HG02885 (cell line): ENCODE measurements at regions not wholly inside any gene's neighbourhood (a gene's known extent, or its start where the extent isn't known, plus 50 kb on each side); places are given as distances from the start of the nearest gene placed in this dataset.

Experiments
- ATAC-seq: cut with Tn5 transposase; IDR thresholded peaks from one replicate; pipeline ENCODE4 v1.9.1; 2021; ENCODE audit warnings: mild to moderate bottlenecking; ENCODE audit not compliant: unreplicated experiment, poor library complexity

DNA sequence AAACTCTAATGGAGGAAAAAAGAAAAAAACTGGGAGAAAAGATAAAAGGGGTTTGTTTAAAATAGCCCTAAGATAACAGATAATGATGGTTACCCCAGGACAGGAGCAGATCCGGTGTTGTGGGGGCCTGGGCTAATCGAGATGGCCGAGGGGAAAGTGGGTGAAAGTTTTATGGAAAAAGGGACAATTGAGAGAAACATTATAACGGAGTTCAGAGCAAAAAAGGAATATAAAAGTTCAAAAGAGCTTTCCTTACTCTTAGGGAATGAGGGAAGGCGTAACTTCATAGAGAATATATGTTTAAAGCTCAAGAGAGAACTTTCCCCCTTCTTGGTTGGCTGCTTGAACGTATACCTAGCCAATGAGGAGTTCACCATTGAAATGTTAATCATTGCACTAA, 131.4 kb downstream of the BAMBI start:
- no peak for ATAC-seq

DNA sequence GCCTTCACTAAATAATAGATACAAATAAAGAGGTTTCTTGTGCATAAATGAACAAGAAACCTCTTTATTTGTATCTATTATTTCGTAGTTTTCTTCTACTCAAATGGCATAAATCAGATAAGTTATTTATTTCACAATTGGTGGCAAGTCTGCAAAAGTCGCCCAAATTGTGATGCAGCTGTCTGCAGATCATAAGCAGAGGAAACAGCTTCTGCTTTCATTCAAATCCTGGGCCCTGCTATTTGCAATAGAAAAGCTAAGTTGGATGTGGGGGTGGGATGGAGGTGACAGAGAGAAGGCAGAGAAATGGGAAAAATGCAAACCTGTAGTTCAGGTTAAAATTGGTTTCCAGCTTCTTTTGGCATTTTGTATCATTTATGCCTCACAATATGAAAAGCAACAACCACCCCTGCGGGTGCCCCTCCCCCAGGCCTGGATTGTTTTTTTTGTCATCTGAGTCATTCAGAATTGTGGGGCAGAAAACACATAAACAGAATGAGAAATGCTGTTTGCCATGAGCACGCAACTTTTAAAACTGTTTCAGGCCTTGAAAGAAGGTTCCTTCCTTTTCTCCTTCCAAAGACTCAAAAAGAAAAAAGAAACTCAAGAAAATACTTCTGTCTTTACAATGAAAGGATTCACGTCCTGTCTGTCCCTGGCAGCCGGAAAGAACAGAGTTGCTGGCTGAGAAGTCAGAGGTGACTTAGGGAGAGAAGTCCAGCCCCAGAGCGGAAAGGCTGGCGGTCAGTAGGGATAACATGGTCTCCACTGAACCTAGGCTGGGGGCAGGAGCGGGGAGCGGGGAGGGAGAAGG, 132.9 kb downstream of the BAMBI start:
- ATAC-seq = no peak

DNA sequence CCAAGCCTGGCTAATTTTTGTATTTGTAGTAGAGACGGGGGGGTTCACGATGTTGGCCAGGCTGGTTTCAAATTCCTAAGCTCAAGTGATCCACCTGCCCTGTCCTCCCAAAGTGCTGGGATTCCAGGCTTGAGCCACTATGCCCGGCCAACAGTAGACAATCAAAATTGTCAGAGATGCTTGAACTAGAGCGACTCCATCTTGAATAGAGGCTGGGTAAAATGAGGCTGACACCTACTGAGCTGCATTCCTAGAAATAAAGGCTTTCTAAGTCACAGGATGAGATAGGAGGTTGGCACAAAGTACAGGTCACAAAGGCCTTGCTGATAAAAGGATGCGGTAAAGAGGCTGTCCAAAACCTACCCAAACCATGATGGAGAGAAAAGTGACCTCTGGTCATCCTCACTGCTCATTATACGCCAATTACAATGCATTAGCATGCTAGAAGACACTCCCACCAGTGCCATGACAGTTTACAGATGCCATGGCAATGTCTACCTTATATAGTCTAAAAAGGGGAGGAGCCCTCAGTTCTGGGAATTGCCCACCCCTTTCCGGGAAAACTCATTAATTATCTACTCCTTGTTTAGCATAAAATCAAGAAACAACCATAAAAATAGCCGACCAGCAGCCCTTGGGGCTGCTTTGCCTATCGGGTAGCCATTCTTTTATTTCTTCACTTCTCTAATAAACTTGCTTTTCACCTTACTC, 134.5 kb downstream of the BAMBI start:
- no peak for ATAC-seq

- ATAC-seq = no peak
These were observed 135.4 kb downstream of the BAMBI start for GRCh38 chr10:28812384-28813372.

- ATAC-seq = no peak
These were observed 138.4 kb downstream of the BAMBI start for GRCh38 chr10:28815681-28816080.

DNA sequence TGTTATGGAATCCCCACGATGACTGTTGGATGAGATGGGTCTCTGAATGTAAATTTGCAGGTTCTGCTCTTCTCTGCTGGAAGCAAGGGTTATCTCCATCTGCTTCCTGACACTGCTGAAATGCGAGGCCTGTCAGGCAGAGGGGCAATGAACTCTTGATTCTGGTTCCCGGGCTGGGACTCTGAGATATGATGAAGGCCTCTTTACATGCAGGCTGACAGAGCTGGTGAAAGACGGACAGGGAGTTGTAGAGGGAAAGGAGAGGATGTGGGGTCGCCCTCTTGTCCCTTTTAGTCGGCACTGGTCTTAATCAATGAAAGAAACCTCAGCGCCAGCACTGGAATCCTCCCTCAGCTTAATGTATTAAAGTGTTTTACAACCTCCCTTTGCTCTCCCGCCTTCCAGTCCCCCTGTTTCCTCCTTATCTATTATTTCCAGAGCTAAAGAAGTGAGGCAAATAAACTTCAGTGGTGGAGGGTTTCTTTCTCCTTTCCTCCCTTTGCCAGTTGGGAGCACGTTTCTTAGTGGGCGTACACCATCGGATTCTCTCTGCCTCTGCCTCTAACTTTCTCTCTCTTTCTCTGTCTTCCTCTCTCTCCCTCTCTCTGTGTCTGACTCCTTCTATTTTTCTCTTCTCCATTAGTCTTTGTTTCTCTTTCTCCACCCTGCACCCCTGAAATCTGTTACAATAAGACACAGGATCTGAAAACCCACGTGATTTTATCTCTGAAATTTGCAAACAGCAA, 145.6 kb downstream of the BAMBI start:
- no peak for ATAC-seq

DNA sequence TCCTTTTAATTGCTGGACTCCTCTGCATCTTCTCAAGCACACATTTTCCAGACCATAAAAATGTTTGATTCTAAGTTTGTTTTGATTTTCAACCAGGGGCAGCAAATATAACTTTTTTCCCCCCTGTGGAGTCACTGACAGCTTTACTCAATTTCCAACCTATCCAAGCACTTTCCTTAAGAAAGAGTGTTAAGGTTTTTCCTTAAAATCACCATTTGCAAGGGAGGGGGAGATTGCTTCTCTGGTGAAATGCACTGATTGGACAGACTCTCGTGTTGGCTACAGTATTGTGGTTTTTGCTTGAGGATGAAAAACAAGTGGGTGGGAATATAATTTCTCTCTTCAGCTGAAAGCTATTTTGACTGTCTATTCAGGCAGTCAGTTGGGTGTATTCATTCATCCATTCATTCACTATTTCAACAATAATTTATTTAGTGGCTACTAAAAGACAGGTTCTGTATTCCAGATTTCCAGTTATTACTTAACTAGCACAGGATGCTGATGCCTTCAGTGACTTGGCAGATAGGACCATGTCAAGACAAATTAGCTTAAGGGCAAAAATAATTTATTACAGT, 146.3 kb downstream of the BAMBI start:
- ATAC-seq = no peak

GRCh38 chr10:28833313-28833712, 156.0 kb downstream of the BAMBI start:
- no peak for ATAC-seq

DNA sequence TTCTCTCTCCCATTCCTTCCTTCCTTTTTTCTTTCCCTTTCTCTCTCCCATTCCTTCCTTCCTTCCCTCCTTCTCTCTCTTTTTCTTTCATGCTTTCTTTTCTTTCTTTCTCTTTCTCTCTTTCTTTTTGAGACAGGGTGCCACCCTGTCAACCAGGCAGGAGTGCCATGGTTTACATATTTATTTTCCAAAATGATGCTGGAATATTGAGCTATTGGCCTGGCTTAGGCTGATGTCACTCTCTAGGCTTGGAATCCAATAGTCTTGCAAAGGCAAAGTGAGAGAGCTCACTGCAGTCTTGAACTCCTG, 159.1 kb downstream of the BAMBI start:
- no peak for ATAC-seq

DNA sequence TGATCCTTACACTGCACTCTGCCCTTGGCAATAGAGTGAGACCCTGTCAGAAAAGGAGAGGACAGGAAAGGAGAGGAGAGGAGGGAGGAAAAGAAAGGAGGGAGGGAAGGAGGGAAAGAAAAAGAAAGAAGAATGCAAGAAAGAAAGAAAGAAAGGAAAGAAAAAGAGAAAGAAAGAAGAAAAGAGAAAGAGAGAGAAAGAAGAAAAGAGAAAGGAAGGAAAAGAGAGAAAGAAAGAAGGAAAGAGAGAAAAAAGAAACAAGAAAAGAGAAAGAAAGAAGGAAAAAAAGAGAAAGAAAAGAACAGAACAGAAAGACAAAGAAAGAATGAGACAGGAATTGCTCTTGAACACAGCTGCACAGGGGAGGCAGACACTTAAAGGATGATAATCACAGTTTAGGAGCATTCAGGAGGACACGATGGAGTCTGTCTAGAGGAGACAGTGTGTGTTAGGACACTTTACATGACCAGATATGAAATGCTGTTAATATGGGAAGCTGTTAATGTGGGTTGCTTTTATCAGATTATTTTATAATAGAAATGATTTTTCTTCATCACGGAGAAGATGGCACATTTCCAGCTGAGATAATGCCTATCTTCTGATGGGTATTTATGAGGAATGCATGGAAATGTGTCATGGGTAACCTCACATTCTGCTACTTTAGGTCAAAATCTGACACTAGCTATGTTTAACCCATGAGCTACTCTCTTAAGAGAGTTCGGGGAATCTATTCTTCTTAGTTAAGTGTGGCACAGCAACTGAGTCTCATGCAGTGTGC, 160.5 kb downstream of the BAMBI start:
- no peak for ATAC-seq

DNA sequence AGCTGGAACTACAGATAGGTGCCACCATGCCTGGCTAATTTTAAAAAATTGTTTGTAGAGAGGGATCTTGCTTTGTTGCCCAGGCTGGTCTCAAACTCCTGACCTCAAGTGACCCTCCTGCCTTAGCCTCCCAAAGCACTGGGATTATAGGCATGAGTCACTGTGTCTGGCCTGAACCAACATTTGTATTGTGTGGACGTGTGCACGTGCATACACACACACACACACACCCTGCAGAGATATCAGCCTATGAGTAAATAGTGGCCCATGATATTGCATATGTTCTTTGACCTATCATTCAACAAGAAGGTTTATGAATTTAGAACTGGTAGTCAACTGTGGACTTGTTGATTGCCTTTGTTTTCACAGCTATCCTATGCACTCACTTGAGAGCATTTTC, 161.6 kb downstream of the BAMBI start:
- ATAC-seq = no peak

DNA sequence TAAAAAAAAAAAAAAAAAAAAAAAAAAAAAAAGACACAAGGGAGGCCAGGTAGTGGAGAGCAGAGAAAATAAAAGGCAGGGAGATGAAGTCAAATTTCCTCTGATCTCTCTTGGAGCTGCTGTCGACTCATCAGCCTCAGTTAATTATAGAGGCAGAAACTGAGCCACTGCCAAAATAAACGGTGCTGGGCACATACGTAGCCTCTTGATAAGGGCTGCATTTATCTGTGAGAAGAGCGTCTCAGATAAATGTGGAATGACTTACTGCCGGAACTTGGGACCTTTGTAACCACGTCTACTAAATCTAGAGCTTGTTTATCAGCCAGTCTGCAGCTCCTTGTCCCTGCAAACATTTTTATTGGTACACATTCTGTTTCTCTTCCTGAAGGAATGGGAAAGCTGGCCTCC, 162.3 kb downstream of the BAMBI start:
- ATAC-seq = no peak

- ATAC-seq = no peak
These were observed 162.9 kb downstream of the BAMBI start for GRCh38 chr10:28840202-28840601.

DNA sequence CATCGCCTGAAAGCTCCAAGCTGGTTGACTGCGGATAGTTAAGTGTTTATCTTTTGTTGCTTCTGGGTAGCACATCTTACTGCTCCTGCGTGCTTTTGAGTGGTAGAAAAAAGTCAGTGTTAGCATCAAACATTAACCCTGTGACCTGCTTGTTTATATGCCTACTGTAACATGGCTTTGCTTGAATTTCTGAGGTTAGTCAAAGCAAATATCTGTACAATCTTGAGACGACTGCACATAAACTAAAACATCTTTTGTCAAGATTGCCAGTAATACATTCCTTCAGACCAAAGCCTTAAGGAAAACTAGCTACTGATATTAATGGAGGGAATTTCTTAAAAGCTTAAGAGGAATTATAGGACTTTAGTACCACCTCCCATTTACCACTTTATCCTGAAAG, 163.7 kb downstream of the BAMBI start:
- no peak for ATAC-seq

DNA sequence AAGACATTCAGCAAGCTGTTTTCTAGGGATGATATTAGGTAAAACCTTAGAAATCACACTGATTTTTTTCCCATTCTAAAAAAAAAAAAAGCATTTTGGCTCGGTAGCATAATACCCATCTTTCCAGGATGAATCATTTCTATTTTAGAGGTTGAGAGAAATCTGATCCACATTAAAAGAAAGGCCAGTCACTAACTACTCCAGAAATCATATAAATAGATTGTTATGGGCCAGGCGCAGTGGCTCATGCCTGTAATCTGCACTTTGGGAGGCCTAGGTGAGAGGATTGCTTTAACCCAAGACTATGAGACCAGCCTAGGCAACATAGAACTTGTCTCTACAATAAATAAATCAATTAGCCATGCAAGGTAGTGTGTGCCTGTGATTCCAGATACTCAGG, 164.3 kb downstream of the BAMBI start:
- no peak for ATAC-seq

DNA sequence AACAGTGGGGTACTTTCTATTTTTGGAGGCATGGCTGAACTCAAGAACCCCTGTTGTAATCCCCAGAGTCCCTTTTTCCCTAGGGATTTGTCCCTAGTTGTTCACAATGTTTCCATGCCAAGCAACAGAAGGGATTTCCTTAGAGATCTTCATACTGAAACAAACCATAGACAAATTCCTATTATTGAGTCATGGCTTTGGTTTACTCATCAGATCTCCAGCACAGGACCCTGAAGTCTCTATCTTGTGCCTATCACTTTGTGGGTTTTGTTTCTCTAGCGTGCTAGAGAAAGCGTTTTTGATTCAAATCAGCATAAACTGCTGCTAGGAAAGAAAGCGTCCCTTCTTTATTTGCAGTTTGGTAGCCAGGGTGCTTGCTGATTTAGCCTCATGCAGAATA, 165.0 kb downstream of the BAMBI start:
- no peak for ATAC-seq

- ATAC-seq = no peak
These were observed 167.8 kb downstream of the BAMBI start for GRCh38 chr10:28845009-28845682.

- no peak for ATAC-seq
These were observed 172.0 kb downstream of the BAMBI start for GRCh38 chr10:28849309-28849708.

GRCh38 chr10:28849821-28850220, 172.5 kb downstream of the BAMBI start:
- no peak for ATAC-seq
